ENCODE measurements at regions not wholly inside any gene's neighbourhood (a gene's known extent, or its start where the extent isn't known, plus 50 kb on each side); places are given as distances from the start of the nearest gene placed in this dataset.
A peak's percentile ranks its signal among the peaks of the same experiment; 100 is the strongest.
"Not testable (repeated sequence)": the region's sequence is repeated elsewhere in the genome, so short reads cannot be mapped to it uniquely, and the experiment has no call there.

- no peak for DNase-seq (ENCODE audit: low spot score)
These were observed 78.3 kb upstream of the LMCD1 start for GRCh38 chr3:8423307-8423706.

DNA sequence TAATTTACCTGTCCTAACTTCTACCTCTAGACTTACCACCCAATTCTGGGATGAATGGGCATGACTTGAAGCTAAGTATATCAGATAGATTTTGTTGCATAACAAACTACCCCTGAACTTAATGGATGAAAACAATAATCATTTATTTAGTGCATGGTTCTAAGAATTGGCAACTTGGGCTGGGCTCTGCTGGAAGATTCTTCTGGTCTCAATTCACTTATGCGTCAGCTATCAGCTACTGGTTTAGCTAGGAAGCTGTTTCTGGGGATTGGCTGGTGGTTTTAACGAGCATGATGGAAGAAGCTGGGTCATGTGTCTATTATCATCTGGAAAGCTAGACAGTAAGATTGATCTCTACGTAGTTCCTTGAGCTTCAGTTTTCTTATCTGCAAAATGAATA is 77.3 kb upstream of the LMCD1 start:
- no peak for DNase-seq (ENCODE audit: low spot score)

- DNase-seq (ENCODE audit: low spot score), result no peak
These were observed 64.8 kb upstream of the LMCD1 start for GRCh38 chr3:8436661-8437287.

- DNase-seq (ENCODE audit: low spot score), result no peak
These were observed 63.0 kb upstream of the LMCD1 start for GRCh38 chr3:8438507-8439079.

- DNase-seq (ENCODE audit: low spot score), result not testable (repeated sequence)
These were observed 61.5 kb upstream of the LMCD1 start for GRCh38 chr3:8440142-8440541.

DNA sequence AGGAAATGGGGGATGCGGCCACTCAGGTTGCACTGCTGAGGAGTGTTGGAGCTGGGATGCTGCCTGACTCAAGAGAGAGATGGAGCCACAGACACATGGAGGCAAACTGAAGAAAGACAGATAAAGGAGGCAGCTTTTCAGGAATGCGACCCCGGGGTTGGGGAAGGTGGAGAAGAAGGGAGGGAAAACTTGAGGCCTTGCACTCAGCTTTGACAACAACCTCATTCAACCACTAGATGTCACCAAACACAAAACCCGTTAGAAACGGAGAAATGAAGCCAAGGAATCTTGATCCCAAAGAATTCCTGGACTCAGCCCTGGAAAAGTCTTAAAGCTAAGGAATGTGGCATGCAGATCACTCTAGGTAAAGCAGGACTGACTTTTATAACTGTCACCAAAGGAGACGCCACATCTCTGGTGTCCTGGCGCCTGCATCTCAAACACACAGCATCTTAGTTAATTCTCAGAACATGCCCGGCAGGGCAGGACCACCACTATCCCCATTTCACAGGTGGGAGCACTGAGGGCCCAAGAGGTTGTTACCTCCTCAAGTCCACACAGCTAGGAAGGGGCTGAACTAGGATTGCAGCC is 59.6 kb upstream of the LMCD1 start:
- DNase-seq (ENCODE audit: low spot score), result peak; percentile 70

DNA sequence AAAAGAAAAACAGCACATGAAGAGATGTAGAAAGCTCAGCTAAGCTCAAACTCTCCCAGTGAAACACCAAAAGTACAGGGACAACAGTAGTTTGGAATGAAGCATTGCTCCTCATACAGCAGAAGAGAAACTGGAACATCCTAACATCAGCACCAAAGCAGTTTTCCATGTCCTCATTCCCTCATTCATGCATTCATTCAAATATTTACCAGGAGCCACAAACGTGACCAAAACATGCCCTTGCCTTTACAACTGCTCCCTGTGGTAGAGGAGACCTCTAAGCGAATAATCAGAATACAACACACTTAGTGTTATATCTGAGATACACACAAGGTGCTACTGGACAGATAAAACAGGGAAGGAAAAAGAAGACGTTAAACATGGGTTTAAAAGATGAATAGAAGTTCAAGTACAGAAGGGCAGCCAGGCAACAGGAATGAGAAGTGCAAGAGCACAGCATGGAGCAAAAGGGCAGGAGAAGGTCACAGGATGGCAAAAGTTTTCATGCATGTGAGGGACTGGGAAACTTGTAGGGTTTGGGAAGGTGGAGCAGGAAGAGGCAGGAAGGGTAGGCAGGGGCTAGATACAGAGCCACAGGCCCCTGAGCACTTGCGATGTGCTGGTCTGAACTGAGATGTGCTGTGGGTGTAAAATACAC is 58.5 kb upstream of the LMCD1 start:
- DNase-seq (ENCODE audit: low spot score), result no peak

DNA sequence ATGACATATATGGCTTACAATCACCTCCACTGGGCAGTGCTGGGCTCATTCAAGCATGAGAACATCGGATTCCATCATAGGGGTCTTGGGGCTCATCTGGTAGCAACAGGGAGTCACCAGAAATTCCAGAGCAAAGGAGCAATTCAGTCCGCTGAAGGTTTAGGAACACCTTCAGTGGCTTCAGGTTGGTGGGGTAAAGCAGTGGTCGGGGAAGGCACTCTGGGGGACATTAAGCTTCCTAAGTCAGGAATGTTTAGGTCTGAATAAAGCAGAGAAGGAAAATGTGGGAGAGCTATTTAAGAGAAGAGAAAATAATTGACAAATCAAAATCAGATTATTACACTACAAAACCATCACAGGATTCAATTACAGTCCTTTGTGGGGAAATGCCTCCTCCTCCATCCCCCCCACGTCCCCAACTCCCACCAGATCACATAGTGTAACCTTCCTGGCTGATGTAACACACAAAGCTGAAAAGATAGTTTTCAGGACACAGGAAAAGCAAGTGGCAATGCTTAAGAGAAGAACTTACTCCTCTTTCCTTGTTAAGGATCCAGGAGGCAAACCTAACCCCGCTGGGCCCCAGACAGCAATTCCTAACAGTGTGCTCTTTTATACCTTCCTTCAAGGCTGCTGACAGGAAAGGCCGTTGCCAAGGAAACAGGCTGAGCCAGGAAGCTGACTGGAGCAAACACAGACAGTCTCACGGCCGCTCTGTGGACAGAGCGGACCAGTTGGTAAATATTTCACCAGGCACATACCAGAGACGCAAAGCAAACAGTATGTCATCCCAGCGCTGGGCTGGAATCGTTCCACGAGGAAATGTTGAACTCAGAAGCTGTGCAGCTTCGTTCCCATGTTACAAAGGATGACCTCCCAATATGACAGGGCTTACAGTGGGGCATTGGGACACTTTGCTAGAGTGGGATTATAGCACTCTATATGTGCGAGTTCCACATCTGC is 57.5 kb upstream of the LMCD1 start:
- DNase-seq (ENCODE audit: low spot score), result peak; percentile 97

GRCh38 chr3:8444883-8445282 is 56.7 kb upstream of the LMCD1 start:
- no peak for DNase-seq (ENCODE audit: low spot score)

GRCh38 chr3:8445861-8446260 is 55.8 kb upstream of the LMCD1 start:
- DNase-seq (ENCODE audit: low spot score), result peak; percentile 56

- DNase-seq (ENCODE audit: low spot score), result no peak
These were observed 54.8 kb upstream of the LMCD1 start for GRCh38 chr3:8446845-8447244.

DNA sequence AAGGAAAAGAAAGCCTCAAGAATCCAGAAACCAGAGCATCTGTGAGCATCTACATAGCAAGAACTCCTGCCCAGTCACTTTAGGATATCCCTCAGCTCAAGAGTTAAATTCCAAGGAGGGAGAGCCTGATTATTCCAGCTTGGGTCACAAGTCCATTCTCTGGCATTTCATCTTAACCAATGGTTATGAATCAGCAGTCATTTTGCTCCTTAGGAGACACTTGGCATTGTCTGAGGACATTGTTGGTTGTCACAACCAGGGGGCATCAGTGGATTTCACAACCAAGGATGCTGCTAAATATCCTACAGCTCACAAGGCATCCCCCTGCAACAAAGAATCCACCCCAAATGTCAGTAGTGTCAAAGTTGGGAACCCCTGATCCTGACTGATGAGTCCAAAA is 51.0 kb upstream of the LMCD1 start:
- DNase-seq (ENCODE audit: low spot score), result no peak

GRCh38 chr3:8451696-8452095 is 49.9 kb upstream of the LMCD1 start:
- DNase-seq (ENCODE audit: low spot score), result peak; percentile 46

All from kidney capillary endothelial cell (primary cell).